Ectodermal cell (in vitro differentiated cells): ENCODE measurements at regions not wholly inside any gene's neighbourhood (a gene's known extent, or its start where the extent isn't known, plus 50 kb on each side); places are given as distances from the start of the nearest gene placed in this dataset.

ENCODE experiments used
- H3K27ac ChIP-seq: 2 replicates; pipeline ENCODE4 v1.7.0; 2013; ENCODE audit warnings: mild to moderate bottlenecking, low read depth, low read length; ENCODE audit not compliant: insufficient read depth, poor library complexity, severe bottlenecking
- H3K27me3 ChIP-seq: 2 replicates; pipeline ENCODE4 v1.7.0; 2013; ENCODE audit warnings: mild to moderate bottlenecking, low read length; ENCODE audit not compliant: insufficient read depth, control insufficient read depth, poor library complexity, severe bottlenecking
- H3K36me3 ChIP-seq: one replicate; pipeline ENCODE4 v1.7.0; 2013; ENCODE audit warnings: low read length; ENCODE audit not compliant: control insufficient read depth, insufficient read depth
- H3K4me1 ChIP-seq: one replicate; pipeline ENCODE4 v1.7.0; 2013; ENCODE audit warnings: low read length; ENCODE audit not compliant: control insufficient read depth, insufficient read depth
- H3K4me3 ChIP-seq: 2 replicates; pipeline ENCODE4 v1.7.0; 2013; ENCODE audit warnings: low read depth, low read length, control low read depth; ENCODE audit not compliant: insufficient read depth
- H3K9me3 ChIP-seq: 2 replicates; pipeline ENCODE4 v1.7.0; 2013; ENCODE audit warnings: mild to moderate bottlenecking, low read length, moderate library complexity; ENCODE audit not compliant: control insufficient read depth
- WGBS, 2 experiments: methylation state at CpG; one replicate each; pipeline ENCODE4 v1.1.7; 2013; ENCODE audit warnings: missing lambda C conversion rate in 2 of 2; 5-methylcytosine and 5-hydroxymethylcytosine counted together

DNA sequence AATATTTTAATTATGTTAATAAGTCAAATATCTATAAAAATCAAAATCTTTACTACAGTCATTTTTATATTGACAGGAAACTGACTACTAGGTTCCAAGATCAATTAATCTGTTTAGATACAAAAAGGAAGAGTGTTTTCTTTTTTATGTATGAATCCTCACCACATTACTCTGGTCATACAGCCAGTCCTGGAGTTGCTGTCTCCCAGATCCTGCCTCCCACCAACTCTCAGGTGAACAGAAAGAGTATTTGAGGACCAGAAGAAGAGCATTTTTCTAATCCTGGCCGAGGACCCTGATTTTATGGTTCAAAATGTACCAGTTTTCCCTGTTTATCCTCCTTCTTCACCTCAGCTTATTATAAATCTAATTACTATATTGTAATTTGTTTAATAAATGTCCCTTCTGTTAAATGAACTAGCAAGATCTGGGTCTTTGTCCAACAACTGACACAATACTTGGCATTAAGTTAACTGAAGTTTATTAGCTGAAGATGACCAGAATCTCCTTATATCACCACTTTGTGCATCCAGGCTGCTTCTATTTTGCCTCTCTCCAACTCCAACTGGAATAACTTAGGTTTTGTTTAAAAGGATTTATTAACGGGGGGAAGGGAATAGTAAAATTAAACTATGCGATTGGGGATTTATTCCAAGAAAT is 224.4 kb upstream of the PCDH7 start:
- Histone ChIP-seq H3K36me3 (no peaks in the 10 kb centered on the region), H3K4me1 (no peaks in the 10 kb centered on the region), H3K27ac (no peak overlapping the region), H3K4me3 (no peak overlapping the region), H3K27me3 (no peaks in the 10 kb centered on the region), H3K9me3 (no peaks in the 10 kb centered on the region)
- WGBS, 2 experiments = 93 to 100% methylated on average over 1 to 2 of the region's 3 CpGs

DNA sequence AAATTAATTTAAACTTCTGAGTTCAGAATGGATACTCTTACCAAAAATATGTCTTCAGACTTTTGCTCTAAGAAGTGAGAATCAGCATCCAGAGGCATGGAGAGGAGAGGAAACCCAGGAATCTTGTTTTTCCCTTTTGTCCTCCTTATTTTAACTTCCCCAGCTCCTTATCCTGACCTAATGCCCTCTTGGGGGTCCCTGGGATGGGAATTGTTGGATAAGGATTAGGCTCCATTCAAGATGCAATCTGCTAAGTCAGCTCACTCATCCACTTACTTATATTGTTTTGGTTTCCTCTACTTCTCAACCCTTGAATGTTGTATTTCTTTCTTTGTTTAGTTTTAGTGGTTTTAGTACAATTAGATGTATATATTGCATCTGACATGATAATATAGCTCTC is 208.4 kb upstream of the PCDH7 start:
- Histone ChIP-seq H3K27me3 (no peaks in the 10 kb centered on the region), H3K4me3 (no peak overlapping the region), H3K9me3 (no peaks in the 10 kb centered on the region), H3K27ac (no peak overlapping the region), H3K4me1 (no peaks in the 10 kb centered on the region), H3K36me3 (no peaks in the 10 kb centered on the region)

DNA sequence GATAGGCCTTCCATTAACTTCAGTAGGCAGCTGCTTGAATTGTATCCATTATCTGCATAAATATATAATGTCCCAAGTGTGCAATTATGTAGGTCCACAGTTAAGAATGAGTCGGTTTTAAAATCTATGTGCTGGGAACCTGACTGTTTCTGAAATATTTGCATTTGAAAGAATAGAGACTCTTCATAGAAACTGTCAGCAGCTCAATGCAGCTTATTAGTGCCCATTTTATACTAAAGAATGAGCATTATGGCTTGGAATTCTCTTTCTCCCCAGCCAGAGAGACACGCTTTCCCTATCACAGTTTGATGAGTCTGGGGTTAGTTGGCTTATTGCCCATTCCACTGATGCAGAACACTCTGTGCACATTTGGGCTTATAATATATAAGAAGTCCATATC is 202.0 kb upstream of the PCDH7 start:
- Histone ChIP-seq H3K4me1 (no peaks in the 10 kb centered on the region), H3K9me3 (no peaks in the 10 kb centered on the region), H3K27me3 (no peaks in the 10 kb centered on the region), H3K27ac (no peak overlapping the region), H3K4me3 (no peak overlapping the region), H3K36me3 (no peaks in the 10 kb centered on the region)
- 72 to 78% methylated on average over 2 of the region's 2 CpGs for WGBS, 2 experiments

DNA sequence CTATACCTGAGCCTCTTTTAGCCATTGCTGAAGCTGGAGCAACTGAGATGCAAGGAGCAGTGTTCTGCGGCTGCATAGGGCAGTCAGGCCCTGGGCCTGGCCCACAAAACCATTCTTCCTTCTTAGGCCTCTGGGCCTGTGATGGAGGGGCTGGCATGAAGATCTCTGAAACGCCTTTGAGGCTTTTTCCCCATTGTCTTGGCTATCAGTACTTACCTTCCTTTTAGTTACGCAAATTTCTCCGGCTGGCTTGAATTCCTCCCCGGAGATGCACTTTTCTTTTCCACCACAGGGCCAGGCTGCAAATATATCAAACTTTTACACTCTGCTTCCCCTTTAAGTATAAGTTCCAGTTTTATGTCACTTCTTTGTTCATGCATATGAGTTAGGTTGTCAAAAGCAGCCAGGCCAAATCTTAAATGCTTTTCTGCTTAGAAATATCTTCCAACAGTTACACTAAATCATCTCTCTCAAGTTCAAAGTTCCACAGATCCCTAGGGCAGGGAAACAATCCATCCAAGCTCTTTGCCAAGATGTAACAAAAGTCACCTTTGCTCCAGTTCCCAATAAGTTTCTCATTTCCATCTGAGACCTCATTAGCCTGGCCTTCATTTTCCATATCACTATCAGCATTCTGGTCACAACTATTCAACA is 194.4 kb upstream of the PCDH7 start:
- WGBS, 2 experiments = 92 to 97% methylated on average over 5 of the region's 5 CpGs
- H3K4me1 ChIP-seq = no peaks in the 10 kb centered on the region
- H3K4me3 ChIP-seq = no peak overlapping the region
- no peak overlapping the region for H3K27ac ChIP-seq
- no peaks in the 10 kb centered on the region for H3K9me3 ChIP-seq
- H3K36me3 ChIP-seq = no peaks in the 10 kb centered on the region
- H3K27me3 ChIP-seq = no peaks in the 10 kb centered on the region

DNA sequence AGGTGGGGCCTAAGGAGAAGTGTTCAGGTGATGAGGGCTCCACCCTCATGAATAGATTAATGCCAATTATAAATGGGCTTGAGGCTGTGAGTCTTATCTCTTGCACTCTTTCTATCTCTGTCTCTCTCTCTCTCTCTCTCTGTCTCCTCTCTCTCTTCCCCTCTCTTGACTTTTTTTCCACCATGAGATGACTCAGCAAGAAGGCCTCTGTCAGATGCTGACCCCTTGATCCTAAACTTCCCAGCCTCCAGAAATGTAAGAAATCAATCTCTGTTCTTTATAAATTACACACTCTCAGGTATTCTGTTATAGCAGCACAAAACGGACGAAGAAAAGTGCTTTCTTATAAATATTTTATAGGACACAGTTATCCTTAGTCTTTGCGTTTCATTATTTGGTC is 184.9 kb upstream of the PCDH7 start:
- H3K27me3 ChIP-seq = no peaks in the 10 kb centered on the region
- no peak overlapping the region for H3K27ac ChIP-seq
- H3K36me3 ChIP-seq = no peaks in the 10 kb centered on the region
- H3K4me3 ChIP-seq = no peak overlapping the region
- 92 to 94% methylated on average over 1 to 2 of the region's 3 CpGs for WGBS, 2 experiments
- H3K4me1 ChIP-seq = no peaks in the 10 kb centered on the region
- no peaks in the 10 kb centered on the region for H3K9me3 ChIP-seq

DNA sequence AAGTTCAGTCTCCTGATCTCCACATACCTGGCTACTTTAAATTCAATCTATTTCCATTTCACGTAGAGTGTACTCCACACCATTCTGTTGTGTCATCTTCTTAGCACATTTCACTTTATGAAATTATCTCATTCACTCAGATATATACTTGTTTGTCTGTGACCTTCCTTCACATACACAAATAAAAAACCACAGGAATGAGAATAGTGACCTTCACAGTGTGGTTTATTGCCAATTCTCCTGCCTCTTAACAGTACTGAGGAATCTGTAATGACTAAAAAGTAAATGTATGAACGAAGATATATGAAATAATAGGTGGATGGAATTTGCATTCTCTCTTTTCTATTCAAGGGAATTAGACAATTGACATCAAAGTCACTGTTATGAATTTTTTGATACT is 183.9 kb upstream of the PCDH7 start:
- H3K27me3 ChIP-seq = no peaks in the 10 kb centered on the region
- H3K4me1 ChIP-seq = no peaks in the 10 kb centered on the region
- 91 to 96% methylated on average over 1 to 2 of the region's 2 CpGs for WGBS, 2 experiments
- H3K4me3 ChIP-seq = no peak overlapping the region
- no peaks in the 10 kb centered on the region for H3K36me3 ChIP-seq
- no peaks in the 10 kb centered on the region for H3K9me3 ChIP-seq
- H3K27ac ChIP-seq = no peak overlapping the region

DNA sequence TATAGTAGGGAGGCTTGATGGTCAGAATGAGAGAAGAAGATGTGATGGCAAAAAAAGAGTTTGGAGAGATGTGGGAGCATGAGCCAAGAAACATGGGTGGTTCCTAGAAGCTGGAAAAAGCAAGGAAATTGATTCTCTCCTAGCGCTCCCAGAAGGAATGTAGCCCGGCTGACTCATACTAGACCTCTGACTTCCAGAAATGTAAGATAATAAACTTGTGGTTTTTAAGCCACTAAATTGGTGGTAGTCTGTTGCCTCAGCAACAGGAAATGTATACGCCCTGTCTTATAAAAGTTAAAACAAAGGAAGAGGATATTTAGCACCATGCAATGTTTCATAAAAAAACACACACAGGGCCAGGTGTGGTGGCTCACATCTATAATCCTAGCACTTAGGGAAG is 182.7 kb upstream of the PCDH7 start:
- Histone ChIP-seq H3K36me3 (no peaks in the 10 kb centered on the region), H3K9me3 (no peaks in the 10 kb centered on the region), H3K27ac (no peak overlapping the region), H3K4me3 (no peak overlapping the region), H3K4me1 (no peaks in the 10 kb centered on the region), H3K27me3 (no peaks in the 10 kb centered on the region)
- 93% methylated on average over 3 of the region's 3 CpGs for WGBS, 2 experiments

DNA sequence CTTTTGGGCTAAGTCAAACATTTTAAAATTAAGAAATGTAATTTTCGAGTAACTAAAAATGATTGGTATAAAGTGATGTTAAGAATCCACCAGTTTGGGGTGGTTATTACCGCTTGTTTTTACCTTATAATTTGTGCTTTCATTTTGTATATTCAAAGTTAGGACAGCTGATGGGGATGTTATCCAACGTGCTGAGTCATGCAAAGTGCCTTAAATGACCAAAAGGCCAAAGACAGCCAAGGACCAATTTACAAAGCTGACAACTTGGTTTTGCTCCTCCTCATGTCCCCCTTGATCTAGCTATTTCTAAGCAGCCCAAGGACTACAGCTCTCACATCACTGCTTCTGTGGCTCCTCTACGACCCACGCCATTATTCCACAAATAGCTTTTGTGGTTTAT is 181.4 kb upstream of the PCDH7 start:
- no peaks in the 10 kb centered on the region for H3K27me3 ChIP-seq
- 90 to 94% methylated on average over 5 of the region's 5 CpGs for WGBS, 2 experiments
- H3K27ac ChIP-seq = no peak overlapping the region
- no peaks in the 10 kb centered on the region for H3K4me1 ChIP-seq
- no peak overlapping the region for H3K4me3 ChIP-seq
- H3K36me3 ChIP-seq = no peaks in the 10 kb centered on the region
- no peaks in the 10 kb centered on the region for H3K9me3 ChIP-seq

DNA sequence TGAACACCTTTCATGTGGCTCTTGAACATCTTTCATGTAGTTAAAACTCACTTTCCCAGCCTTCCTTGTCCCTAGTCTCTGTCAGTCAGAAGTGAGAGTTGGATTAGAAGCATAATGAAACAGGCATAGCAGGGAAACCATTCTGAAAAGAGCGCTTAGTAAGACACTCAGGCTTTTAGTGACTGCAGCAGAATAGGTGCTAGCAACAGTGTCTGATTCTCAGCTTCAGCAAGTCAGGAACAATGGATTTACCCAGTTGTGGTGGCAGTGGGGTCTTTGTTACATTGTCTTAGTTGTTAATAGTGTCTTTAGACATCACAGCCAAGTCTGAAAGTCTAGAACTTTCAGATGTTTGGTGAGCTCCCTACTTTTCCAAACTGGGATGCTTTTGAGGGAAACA is 177.1 kb upstream of the PCDH7 start:
- H3K27ac ChIP-seq = no peak overlapping the region
- H3K36me3 ChIP-seq = no peaks in the 10 kb centered on the region
- no peaks in the 10 kb centered on the region for H3K4me1 ChIP-seq
- H3K27me3 ChIP-seq = no peaks in the 10 kb centered on the region
- H3K9me3 ChIP-seq = no peaks in the 10 kb centered on the region
- H3K4me3 ChIP-seq = no peak overlapping the region
- WGBS, 2 experiments = 32 to 46% methylated on average over 1 of the region's 1 CpG

DNA sequence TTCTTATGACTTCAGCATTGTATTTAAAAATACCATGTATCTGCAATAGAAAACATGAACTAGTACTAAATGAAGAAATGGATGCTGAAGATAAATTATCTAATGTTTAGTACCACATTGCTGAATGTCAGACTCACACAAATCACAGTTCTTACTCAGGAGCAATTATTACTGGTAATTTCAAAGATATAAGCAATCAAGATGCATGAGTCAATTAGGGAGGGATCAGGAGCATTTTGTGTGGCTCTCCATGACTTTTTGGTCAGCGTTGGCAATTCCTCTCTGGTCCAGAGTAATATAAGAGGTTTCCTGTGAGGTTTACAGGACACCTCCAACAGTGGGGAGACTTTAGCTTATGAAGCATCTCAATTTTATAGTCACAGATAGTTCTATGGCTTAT is 167.0 kb upstream of the PCDH7 start:
- Histone ChIP-seq H3K4me1 (no peaks in the 10 kb centered on the region), H3K4me3 (no peak overlapping the region), H3K27ac (no peak overlapping the region), H3K27me3 (no peaks in the 10 kb centered on the region), H3K36me3 (no peaks in the 10 kb centered on the region), H3K9me3 (no peaks in the 10 kb centered on the region)
- 94 to 100% methylated on average over 1 of the region's 1 CpG for WGBS, 2 experiments
